Liver (tissue), 8 donors: ENCODE measurements at regions not wholly inside any gene's neighbourhood (a gene's known extent, or its start where the extent isn't known, plus 50 kb on each side); places are given as distances from the start of the nearest gene placed in this dataset.
"Not testable (repeated sequence)": the region's sequence is repeated elsewhere in the genome, so short reads cannot be mapped to it uniquely, and the experiment has no call there.

Source experiments
- DNase-seq: peaks from one replicate; pipeline ENCODE4 v3.0.0-alpha.2; 2017; ENCODE audit warnings: low spot score
- H3K27ac ChIP-seq, 2 donors: one replicate each; pipeline ENCODE4 v1.7.0; 2013; ENCODE audit warnings: inconsistent platforms in 2 of 2, low read length in 2 of 2, control low read depth in 1 of 2, low read depth in 1 of 2, mild to moderate bottlenecking in 1 of 2
- H3K27me3 ChIP-seq, 4 donors: one replicate each; pipeline versions ENCODE4 v1.6.1 to v1.7.0; 2013; ENCODE audit warnings: low read length in 3 of 4, inconsistent platforms in 1 of 4, mild to moderate bottlenecking in 1 of 4, moderate library complexity in 1 of 4; ENCODE audit not compliant: control insufficient read depth in 4 of 4, insufficient read depth in 4 of 4
- H3K36me3 ChIP-seq, 4 donors: one replicate each; pipeline versions ENCODE4 v1.6.1 to v1.7.0; 2013; ENCODE audit warnings: low read length in 3 of 4, mild to moderate bottlenecking in 3 of 4, low read depth in 1 of 4, moderate library complexity in 1 of 4; ENCODE audit not compliant: control insufficient read depth in 4 of 4, insufficient read depth in 3 of 4
- H3K4me1 ChIP-seq, 4 donors: one replicate each; pipeline versions ENCODE4 v1.6.1 to v1.7.0; 2013; ENCODE audit warnings: low read length in 3 of 4, mild to moderate bottlenecking in 3 of 4, moderate library complexity in 1 of 4; ENCODE audit not compliant: control insufficient read depth in 4 of 4, insufficient read depth in 4 of 4
- H3K4me3 ChIP-seq, 3 donors: one replicate each; pipeline versions ENCODE4 v1.6.1 to v1.7.0; 2013; ENCODE audit warnings: low read length in 3 of 3, control low read depth in 1 of 3, low read depth in 1 of 3, mild to moderate bottlenecking in 1 of 3
- H3K9ac ChIP-seq, 2 donors: one replicate each; pipeline ENCODE4 v1.7.0; 2013; ENCODE audit warnings: low read length in 2 of 2, mild to moderate bottlenecking in 2 of 2, moderate library complexity in 2 of 2, control low read depth in 1 of 2, low read depth in 1 of 2
- H3K9me3 ChIP-seq, 4 donors: one replicate each; pipeline versions ENCODE4 v1.6.1 to v1.7.0; 2013; ENCODE audit warnings: low read length in 3 of 4; ENCODE audit not compliant: control insufficient read depth in 4 of 4
- CTCF ChIP-seq: fragments of 150-350 bp; IDR thresholded peaks from 2 replicates; pipeline ENCODE4 v1.5.1; 2017; ENCODE audit warnings: improper control_type of control experiment, low read depth, low read length; ENCODE audit not compliant: missing input control
- EGR1 ChIP-seq, 2 donors: IDR thresholded peaks; 2 replicates each; pipeline ENCODE4 v1.6.1; 2016 to 2018; ENCODE audit warnings: antibody characterized with exemption in 2 of 2, low read depth in 2 of 2
- FOXA1 ChIP-seq: IDR thresholded peaks from 2 replicates; pipeline ENCODE4 v1.6.1; 2016; ENCODE audit warnings: antibody characterized with exemption
- FOXA2 ChIP-seq: IDR thresholded peaks from 2 replicates; pipeline ENCODE4 v1.6.1; 2016; ENCODE audit warnings: antibody characterized with exemption
- GABPA ChIP-seq, 2 donors: IDR thresholded peaks in 1 of 2; conservative IDR thresholded peaks in 1 of 2; 2 replicates each; pipeline ENCODE4 v1.6.1; 2016; ENCODE audit warnings: antibody characterized with exemption in 2 of 2, mild to moderate bottlenecking in 1 of 2, moderate library complexity in 1 of 2
- HNF4A ChIP-seq, 2 donors: conservative IDR thresholded peaks; 2 replicates each; pipeline ENCODE4 v1.6.1; 2016; ENCODE audit warnings: antibody characterized with exemption in 2 of 2, mild to moderate bottlenecking in 2 of 2
- HNF4G ChIP-seq: IDR thresholded peaks from 2 replicates; pipeline ENCODE4 v1.6.1; 2016; ENCODE audit warnings: antibody characterized with exemption
- MAX ChIP-seq: IDR thresholded peaks from 2 replicates; pipeline ENCODE4 v1.6.1; 2016; ENCODE audit warnings: antibody characterized with exemption
- NR2F2 ChIP-seq: IDR thresholded peaks from 2 replicates; pipeline ENCODE4 v1.6.1; 2016; ENCODE audit warnings: antibody characterized with exemption
- REST ChIP-seq: IDR thresholded peaks from 2 replicates; pipeline ENCODE4 v1.6.1; 2016; ENCODE audit warnings: antibody characterized with exemption, mild to moderate bottlenecking
- RXRA ChIP-seq, 2 donors: IDR thresholded peaks; 2 replicates each; pipeline ENCODE4 v1.6.1; 2017 to 2018; ENCODE audit warnings: antibody characterized with exemption in 2 of 2, mild to moderate bottlenecking in 1 of 2
- SP1 ChIP-seq: IDR thresholded peaks from 2 replicates; pipeline ENCODE4 v1.6.1; 2018; ENCODE audit warnings: antibody characterized with exemption, mild to moderate bottlenecking
- TAF1 ChIP-seq: conservative IDR thresholded peaks from 2 replicates; pipeline ENCODE4 v1.6.1; 2016; ENCODE audit warnings: antibody characterized with exemption, mild to moderate bottlenecking
- ZBTB33 ChIP-seq: IDR thresholded peaks from 2 replicates; pipeline ENCODE4 v1.6.1; 2016; ENCODE audit warnings: antibody characterized with exemption
- WGBS: extraction: QIAGEN DNeasy Blood & Tissue Kit; methylation state at CpG from one replicate; pipeline ENCODE4 v1.1.7; 2013; 5-methylcytosine and 5-hydroxymethylcytosine counted together
- donor health status: healthy.
- donor health status: healthy.
- donor health status: healthy.
- donor health status: healthy.
- donor health status: healthy.

- H3K9ac ChIP-seq: no peak overlapping the region
- no peak for TF ChIP-seq HNF4A (conservative IDR thresholded peaks at IDR 0.05)
- no peaks in the 10 kb centered on the region for H3K9me3 ChIP-seq
- no peak overlapping the region for H3K27ac ChIP-seq
- H3K27me3 ChIP-seq: no peaks in the 10 kb centered on the region
- H3K36me3 ChIP-seq: no peaks in the 10 kb centered on the region
- DNase-seq: no peak
- H3K4me1 ChIP-seq: no peaks in the 10 kb centered on the region
- H3K4me3 ChIP-seq: no peak overlapping the region
Observed at GRCh38 chr4:38414410-38414809, 249.6 kb upstream of the KLF3 start.

- no peak overlapping the region for H3K9ac ChIP-seq
- no peak overlapping the region for H3K27ac ChIP-seq
- no peaks in the 10 kb centered on the region for H3K4me1 ChIP-seq
- TF ChIP-seq NR2F2 (no peak), HNF4A (conservative IDR thresholded peaks at IDR 0.05) (no peak)
- no peaks in the 10 kb centered on the region for H3K36me3 ChIP-seq
- no peak for DNase-seq
- H3K27me3 ChIP-seq: no peaks in the 10 kb centered on the region
- WGBS: 72% methylated on average over 6 of the region's 6 CpGs
- H3K9me3 ChIP-seq: no peaks in the 10 kb centered on the region
- no peak overlapping the region for H3K4me3 ChIP-seq
Observed at GRCh38 chr4:38415682-38416081, 248.3 kb upstream of the KLF3 start.

GRCh38 chr4:38416450-38417014 is 247.5 kb upstream of the KLF3 start:
- DNase-seq: no peak
- Histone ChIP-seq H3K27ac (no peak overlapping the region), H3K9ac (no peak overlapping the region), H3K27me3 (no peaks in the 10 kb centered on the region), H3K4me3 (no peak overlapping the region), H3K4me1 (no peaks in the 10 kb centered on the region), H3K9me3 (no peaks in the 10 kb centered on the region), H3K36me3 (no peaks in the 10 kb centered on the region)
- 100% methylated on average over 1 of the region's 1 CpG for WGBS
- TF ChIP-seq ZBTB33 (no peak), FOXA1 (no peak), MAX (no peak), CTCF (no peak), HNF4G (no peak), SP1 (no peak), RXRA (IDR thresholded peaks at IDR 0.05) (no peak), GABPA (IDR thresholded peaks at IDR 0.05 in 1 of 2, conservative IDR thresholded peaks at IDR 0.05 in 1 of 2) (no peak), TAF1 (no peak), HNF4A (conservative IDR thresholded peaks at IDR 0.05) (no peak), EGR1 (IDR thresholded peaks at IDR 0.05; ENCODE audit: low read depth in 2 of 2) (no peak), NR2F2 (no peak), FOXA2 (no peak), REST (no peak)

- H3K4me1 ChIP-seq, DNase-seq, H3K9ac ChIP-seq, H3K9me3 ChIP-seq, H3K36me3 ChIP-seq, H3K27ac ChIP-seq, H3K4me3 ChIP-seq, H3K27me3 ChIP-seq: not testable (repeated sequence)
- WGBS: 84% methylated on average over 4 of the region's 4 CpGs
Observed at GRCh38 chr4:38420254-38420653, 243.7 kb upstream of the KLF3 start.
